Endothelial cell of umbilical vein (primary cell): ENCODE measurements at regions not wholly inside any gene's neighbourhood (a gene's known extent, or its start where the extent isn't known, plus 50 kb on each side); places are given as distances from the start of the nearest gene placed in this dataset.

ENCODE experiments used
- BruUV-seq: library from RNA; stranded (reverse); fragments of 400-500 nt; replicated peaks from 2 replicates; lab custom pipeline; 2021; lab: Mats Ljungman, UMichigan
- CTCF ChIA-PET: fragments of 300-600, 350-600 bp; sonication (Branson Sonifier 250); formaldehyde crosslinking; loops from one replicate; lab custom pipeline; 2021; ENCODE audit warnings: antibody characterized with exemption, inconsistent platforms; lab: Charles Lee
- POLR2A ChIA-PET: fragments of 300-600, 350-600 bp; sonication (Branson Sonifier 250); formaldehyde crosslinking; loops from one replicate; lab custom pipeline; 2021; ENCODE audit warnings: antibody characterized with exemption, inconsistent platforms; lab: Charles Lee
- DNase-seq: peaks from one replicate; pipeline ENCODE4 v3.0.0-alpha.2; 2011; ENCODE audit warnings: low read depth, low spot score
- FAIRE-seq: peaks from 2 replicates; lab custom pipeline; 2011; peaks lifted over from hg19 to GRCh38; lab: Jason Lieb, UNC
- H2AFZ ChIP-seq: 2 replicates; pipeline ENCODE4 v1.6.0; 2012; ENCODE audit warnings: low read depth, low read length, control low read depth, inconsistent platforms
- H3K27ac ChIP-seq: 2 replicates; pipeline ENCODE4 v1.5.1; 2011; ENCODE audit warnings: low read depth, mild to moderate bottlenecking, control low read depth, low read length, moderate library complexity; ENCODE audit not compliant: insufficient read depth
- H3K27me3 ChIP-seq, 2 experiments: 2 replicates each; pipeline versions ENCODE4 v1.6.0 to v1.6.1; 2011; ENCODE audit warnings: low read length in 2 of 2, mixed read lengths in 1 of 2; ENCODE audit not compliant: control insufficient read depth in 2 of 2, insufficient read depth in 2 of 2
- H3K36me3 ChIP-seq, 2 experiments: 2 replicates in 1 of 2; 3 replicates in 1 of 2; pipeline ENCODE4 v1.5.1; 2011; ENCODE audit warnings: low read length in 2 of 2, mild to moderate bottlenecking in 1 of 2, moderate library complexity in 1 of 2; ENCODE audit not compliant: control insufficient read depth in 2 of 2, insufficient read depth in 2 of 2; ENCODE audit errors: extremely low read depth in 1 of 2
- H3K4me1 ChIP-seq: 3 replicates; pipeline ENCODE4 v1.5.1; 2011; ENCODE audit warnings: mild to moderate bottlenecking, low read length; ENCODE audit not compliant: control insufficient read depth, insufficient read depth; ENCODE audit errors: extremely low read depth
- H3K4me2 ChIP-seq: 2 replicates; pipeline ENCODE4 v1.6.1; 2011; ENCODE audit warnings: low read length, control low read depth, mixed read lengths; ENCODE audit not compliant: insufficient read depth
- H3K4me3 ChIP-seq, 3 experiments: fragments of 200-600 bp in 1 of 3; sonication (generic), shearing (Covaris generic) in 1 of 3; replicated peaks in 1 of 3; 2 replicates each; pipeline ENCODE4 v1.5.1; 2011 to 2016; ENCODE audit warnings: control low read depth in 3 of 3, low read length in 3 of 3, mild to moderate bottlenecking in 2 of 3, inconsistent platforms in 1 of 3, low read depth in 1 of 3, moderate library complexity in 1 of 3; ENCODE audit not compliant: insufficient read depth in 1 of 3
- H3K79me2 ChIP-seq: 2 replicates; pipeline ENCODE4 v1.6.0; 2012; ENCODE audit warnings: low read length, inconsistent platforms; ENCODE audit not compliant: control insufficient read depth, insufficient read depth
- H3K9ac ChIP-seq: replicated peaks from 2 replicates; pipeline ENCODE3; 2011; ENCODE audit warnings: low read length, control low read depth; ENCODE audit not compliant: insufficient read depth; ENCODE audit errors: extremely low read depth
- H3K9me1 ChIP-seq: replicated peaks from 3 replicates; pipeline ENCODE4 v1.6.0; 2011; ENCODE audit warnings: mild to moderate bottlenecking, low read length; ENCODE audit not compliant: control insufficient read depth, insufficient read depth; ENCODE audit errors: extremely low read depth
- H3K9me3 ChIP-seq: replicated peaks from 2 replicates; pipeline ENCODE4 v1.5.1; 2012; ENCODE audit warnings: low read length, inconsistent platforms; ENCODE audit not compliant: control insufficient read depth, insufficient read depth
- H4K20me1 ChIP-seq: replicated peaks from 2 replicates; pipeline ENCODE3; 2011; ENCODE audit warnings: mild to moderate bottlenecking, low read length; ENCODE audit not compliant: control insufficient read depth, insufficient read depth; ENCODE audit errors: extremely low read depth
- CTCF ChIP-seq, 2 donors: IDR thresholded peaks; 1 replicate in 1 of 2; 2 replicates in 1 of 2; pipeline ENCODE4 v1.5.1; 2011; ENCODE audit warnings: low read length in 2 of 2, mild to moderate bottlenecking in 2 of 2, moderate library complexity in 2 of 2, control low read depth in 1 of 2, inconsistent platforms in 1 of 2, low read depth in 1 of 2; ENCODE audit not compliant: insufficient read depth in 1 of 2; ENCODE audit errors: extremely low read depth in 1 of 2
- EZH2 ChIP-seq: IDR thresholded peaks from 2 replicates; pipeline ENCODE4 v1.6.1; 2012; ENCODE audit warnings: borderline replicate concordance, low read depth, mild to moderate bottlenecking, moderate library complexity, low read length, inconsistent platforms; ENCODE audit not compliant: severe bottlenecking
- FOS ChIP-seq: IDR thresholded peaks from 2 replicates; pipeline ENCODE4 v1.6.1; 2011; ENCODE audit warnings: mild to moderate bottlenecking, low read length, moderate library complexity, borderline replicate concordance; ENCODE audit not compliant: insufficient read depth
- GATA2 ChIP-seq: IDR thresholded peaks from 2 replicates; pipeline ENCODE4 v1.7.0; 2011; ENCODE audit warnings: low read depth, mild to moderate bottlenecking, moderate library complexity, mixed read lengths, low read length; ENCODE audit not compliant: insufficient read length, insufficient read depth
- JUN ChIP-seq: IDR thresholded peaks from 2 replicates; pipeline ENCODE4 v1.6.1; 2011; ENCODE audit warnings: borderline replicate concordance, low read depth; ENCODE audit not compliant: insufficient read length, insufficient read depth
- MAX ChIP-seq: IDR thresholded peaks from 2 replicates; pipeline ENCODE4 v1.6.1; 2011; ENCODE audit not compliant: insufficient read depth, insufficient read length
- MYC ChIP-seq: IDR thresholded peaks from one replicate; pipeline ENCODE4 v1.6.1; 2011; ENCODE audit warnings: mild to moderate bottlenecking, low read depth, low read length
- POLR2A ChIP-seq: IDR thresholded peaks from 2 replicates; pipeline ENCODE4 v1.6.1; 2012; ENCODE audit warnings: low read depth, mild to moderate bottlenecking, control low read depth, low read length
- POLR2AphosphoS5 ChIP-seq: IDR thresholded peaks from 2 replicates; pipeline ENCODE4 v1.6.1; 2012; ENCODE audit warnings: low read depth, mild to moderate bottlenecking, control low read depth, low read length, moderate library complexity; ENCODE audit not compliant: insufficient read depth
- dilution Hi-C: fragments of 300-500 bp; cut with MboI; formaldehyde crosslinking; loops from one replicate; pipeline ENCODE4 v1.15.0; 2019; ENCODE audit warnings: low sequenced_read_pairs; ENCODE audit not compliant: extremely low pct_ligation_motif_present
- intact Hi-C: fragments of 100-400 bp; cut with micrococcal nuclease; formaldehyde crosslinking; loops from one replicate; pipeline ENCODE4 v1.10.0; 2022

- ChIA-PET CTCF (interaction anchor here (0.7 to 3.3 kb wide), 31 partner anchors 10 to 430 kb away, joined by 3 to 50 read pairs (median 5); partner anchors contain the start of gene FGF18), POLR2A (interaction anchor here (0.7 kb wide), 1 partner anchor 133 kb away, joined by 3 read pairs; no protein-coding TSS in a partner anchor)
- dilution Hi-C loops, result no loop called here
- Histone ChIP-seq H4K20me1 (no peaks in the 10 kb centered on the region), H3K4me3 (no peak overlapping the region), H3K4me1 (peaks cover 9% of the 10 kb centered on the region), H3K79me2 (no peaks in the 10 kb centered on the region), H3K9ac (no peak overlapping the region), H3K36me3 (no peaks in the 10 kb centered on the region), H3K27me3 (peaks cover 4 to 21% of the 10 kb centered on the region in 2 experiments), H3K9me1 (no peaks in the 10 kb centered on the region), H3K4me2 (no peak overlapping the region), H3K9me3 (no peaks in the 10 kb centered on the region), H3K27ac (no peak overlapping the region), H2AFZ (no peak overlapping the region)
- intact Hi-C loops, result no loop called here
- TF ChIP-seq EZH2, result no peak
- TF ChIP-seq JUN, result no peak
- TF ChIP-seq MAX, result no peak
- no peak for TF ChIP-seq POLR2A
- no peak for TF ChIP-seq FOS
- TF ChIP-seq POLR2AphosphoS5, result no peak
- no peak for TF ChIP-seq CTCF (IDR thresholded peaks at IDR 0.05; ENCODE audit: extremely low read depth in 1 of 2, insufficient read depth in 1 of 2, low read depth in 1 of 2, low read length in 2 of 2)
- TF ChIP-seq MYC, result no peak
- TF ChIP-seq GATA2, result no peak
- no peak for FAIRE-seq
- no peak for DNase-seq
- BruUV-seq, result no TSS peak
These were observed 156.4 kb upstream of the SMIM23 start for GRCh38 chr5:171629221-171629620.
